Tibial nerve (tissue), 4 donors: ENCODE measurements at regions not wholly inside any gene's neighbourhood (a gene's known extent, or its start where the extent isn't known, plus 50 kb on each side); places are given as distances from the start of the nearest gene placed in this dataset.

Experiments used
- DNase-seq, 2 donors: peaks; one replicate each; pipeline ENCODE4 v3.0.0-alpha.2; 2019; ENCODE audit warnings: low spot score in 2 of 2
- H3K27ac ChIP-seq, 4 donors: fragments of 200-600 bp; sonication (generic) in 3 of 4; one replicate each; pipeline ENCODE4 v1.5.1; 2017 to 2019; ENCODE audit warnings: mild to moderate bottlenecking in 1 of 4
- H3K27me3 ChIP-seq, 2 donors: fragments of 200-600 bp; sonication (generic) in 1 of 2; one replicate each; pipeline versions ENCODE4 v1.5.1 to v1.6.0; 2017 to 2019
- H3K36me3 ChIP-seq, 3 donors: fragments of 200-600 bp; sonication (generic); one replicate each; pipeline ENCODE4 v1.5.1; 2018 to 2019
- H3K4me1 ChIP-seq, 4 donors: fragments of 200-600 bp; sonication (generic) in 3 of 4; one replicate each; pipeline ENCODE4 v1.5.1; 2017 to 2019
- H3K4me3 ChIP-seq, 4 donors: fragments of 200-600 bp; sonication (generic) in 3 of 4; one replicate each; pipeline ENCODE4 v1.5.1; 2017 to 2019; ENCODE audit warnings: mild to moderate bottlenecking in 1 of 4, moderate library complexity in 1 of 4
- H3K9me3 ChIP-seq, 4 donors: fragments of 200-600 bp; sonication (generic) in 3 of 4; one replicate each; pipeline ENCODE4 v1.5.1; 2017 to 2019
- EP300 ChIP-seq, 2 donors: sonication (generic); formaldehyde crosslinking; IDR thresholded peaks; one replicate each; pipeline ENCODE4 v1.6.1; 2017; ENCODE audit warnings: antibody characterized with exemption in 2 of 2, mild to moderate bottlenecking in 1 of 2
- POLR2A ChIP-seq, 2 donors: fragments of 450-650 bp; IDR thresholded peaks; one replicate each; pipeline ENCODE4 v1.6.1; 2017; ENCODE audit warnings: antibody characterized with exemption in 2 of 2, mild to moderate bottlenecking in 2 of 2, moderate library complexity in 2 of 2
- WGBS, 2 donors: methylation state at CpG; one replicate each; pipeline ENCODE4 v1.1.5; 2018; 5-methylcytosine and 5-hydroxymethylcytosine counted together
- TF ChIP-seq, protein P1 (sequence below), 5 experiments: fragments of 200-600 bp in 3 of 5; fragments of 450-650 bp in 2 of 5; sonication (generic) in 3 of 5; IDR thresholded peaks; one replicate each; pipeline ENCODE4 v1.5.1; 2016 to 2019; ENCODE audit warnings: antibody characterized with exemption in 5 of 5, mild to moderate bottlenecking in 3 of 5, moderate library complexity in 2 of 5

GRCh38 chr7:42381161-42381560 lies 144.2 kb upstream of the GLI3 start:
- TF ChIP-seq, protein P1, sequence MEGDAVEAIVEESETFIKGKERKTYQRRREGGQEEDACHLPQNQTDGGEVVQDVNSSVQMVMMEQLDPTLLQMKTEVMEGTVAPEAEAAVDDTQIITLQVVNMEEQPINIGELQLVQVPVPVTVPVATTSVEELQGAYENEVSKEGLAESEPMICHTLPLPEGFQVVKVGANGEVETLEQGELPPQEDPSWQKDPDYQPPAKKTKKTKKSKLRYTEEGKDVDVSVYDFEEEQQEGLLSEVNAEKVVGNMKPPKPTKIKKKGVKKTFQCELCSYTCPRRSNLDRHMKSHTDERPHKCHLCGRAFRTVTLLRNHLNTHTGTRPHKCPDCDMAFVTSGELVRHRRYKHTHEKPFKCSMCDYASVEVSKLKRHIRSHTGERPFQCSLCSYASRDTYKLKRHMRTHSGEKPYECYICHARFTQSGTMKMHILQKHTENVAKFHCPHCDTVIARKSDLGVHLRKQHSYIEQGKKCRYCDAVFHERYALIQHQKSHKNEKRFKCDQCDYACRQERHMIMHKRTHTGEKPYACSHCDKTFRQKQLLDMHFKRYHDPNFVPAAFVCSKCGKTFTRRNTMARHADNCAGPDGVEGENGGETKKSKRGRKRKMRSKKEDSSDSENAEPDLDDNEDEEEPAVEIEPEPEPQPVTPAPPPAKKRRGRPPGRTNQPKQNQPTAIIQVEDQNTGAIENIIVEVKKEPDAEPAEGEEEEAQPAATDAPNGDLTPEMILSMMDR (IDR thresholded peaks at IDR 0.05), result no peak
- no peak overlapping the region for H3K4me3 ChIP-seq
- H3K36me3 ChIP-seq, result no peaks in the 10 kb centered on the region
- 54 to 70% methylated on average over 1 of the region's 1 CpG for WGBS, 2 donors
- H3K27ac ChIP-seq, result no peak overlapping the region
- H3K27me3 ChIP-seq, result no peaks in the 10 kb centered on the region
- peaks cover 0 to 14% (median 0%) of the 10 kb centered on the region in 4 donors for H3K4me1 ChIP-seq
- no peak for DNase-seq
- no peaks in the 10 kb centered on the region for H3K9me3 ChIP-seq

- DNase-seq, result no peak
- Histone ChIP-seq H3K27me3 (no peaks in the 10 kb centered on the region), H3K27ac (no peak overlapping the region), H3K36me3 (no peaks in the 10 kb centered on the region), H3K4me3 (no peak overlapping the region), H3K4me1 (peaks cover 0 to 14% (median 0%) of the 10 kb centered on the region in 4 donors), H3K9me3 (no peaks in the 10 kb centered on the region)
- TF ChIP-seq POLR2A (IDR thresholded peaks at IDR 0.05) (no peak), EP300 (IDR thresholded peaks at IDR 0.05) (no peak)
- TF ChIP-seq, protein P1 (IDR thresholded peaks at IDR 0.05), result no peak
- 33 to 41% methylated on average over 1 of the region's 1 CpG for WGBS, 2 donors
Observed at GRCh38 chr7:42380401-42380800, 143.4 kb upstream of the GLI3 start.

DNA sequence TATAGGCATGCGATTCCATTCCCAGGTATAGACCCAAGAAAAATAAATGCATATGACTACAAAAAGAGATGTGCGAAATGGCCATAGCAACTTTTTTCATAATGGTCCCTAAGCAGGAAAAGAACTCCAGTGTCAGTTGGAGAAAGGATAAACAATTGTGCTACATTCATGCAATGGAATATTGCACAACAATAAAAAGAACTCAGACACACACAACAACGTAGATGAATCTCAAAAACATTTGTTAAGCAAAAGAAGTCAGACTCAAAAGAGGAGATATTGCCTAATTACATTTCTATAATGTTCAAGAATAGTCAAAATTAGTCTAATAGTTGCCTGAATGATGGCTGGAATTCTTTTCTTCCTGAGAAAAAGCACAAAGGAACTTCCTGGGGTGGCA lies 141.1 kb upstream of the GLI3 start:
- DNase-seq, result no peak
- Histone ChIP-seq H3K9me3 (no peaks in the 10 kb centered on the region), H3K4me3 (no peak overlapping the region), H3K27me3 (no peaks in the 10 kb centered on the region), H3K36me3 (no peaks in the 10 kb centered on the region), H3K4me1 (peaks cover 0 to 14% (median 0%) of the 10 kb centered on the region in 4 donors), H3K27ac (no peak overlapping the region)
- 86% methylated on average over 3 of the region's 3 CpGs for WGBS, 2 donors
- TF ChIP-seq, protein P1 (IDR thresholded peaks at IDR 0.05), result no peak
- TF ChIP-seq POLR2A (IDR thresholded peaks at IDR 0.05) (no peak), EP300 (IDR thresholded peaks at IDR 0.05) (no peak)

DNA sequence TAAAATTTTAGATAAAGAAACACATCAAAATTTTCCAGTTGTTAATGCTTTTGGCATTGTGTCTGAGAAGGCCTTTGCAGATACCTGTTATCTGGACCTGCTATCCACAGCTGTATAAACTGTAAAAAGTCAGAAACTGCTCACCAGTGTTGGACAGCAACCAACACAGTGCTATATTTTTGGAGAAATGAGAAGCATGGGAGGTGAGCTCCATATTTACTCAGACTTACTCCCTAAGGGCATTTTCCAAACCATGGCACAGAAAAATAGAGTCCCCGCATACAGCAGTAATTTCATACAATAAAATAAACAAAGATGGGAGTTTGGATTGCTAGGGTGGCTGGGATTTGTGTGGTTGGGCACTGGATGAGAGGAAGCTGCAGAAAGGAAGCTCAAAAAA lies 136.3 kb upstream of the GLI3 start:
- H3K4me3 ChIP-seq, result no peak overlapping the region
- TF ChIP-seq EP300 (IDR thresholded peaks at IDR 0.05) (no peak), POLR2A (IDR thresholded peaks at IDR 0.05) (no peak)
- TF ChIP-seq, protein P1 (IDR thresholded peaks at IDR 0.05), result no peak
- no peak overlapping the region for H3K27ac ChIP-seq
- whole genome bisulfite sequencing, 2 donors, result 47 to 61% methylated on average over 1 of the region's 1 CpG
- H3K4me1 ChIP-seq, result no peaks in the 10 kb centered on the region
- no peaks in the 10 kb centered on the region for H3K36me3 ChIP-seq
- H3K9me3 ChIP-seq, result peaks cover 0 to 5% (median 0%) of the 10 kb centered on the region in 4 donors
- DNase-seq, result no peak
- no peaks in the 10 kb centered on the region for H3K27me3 ChIP-seq

DNA sequence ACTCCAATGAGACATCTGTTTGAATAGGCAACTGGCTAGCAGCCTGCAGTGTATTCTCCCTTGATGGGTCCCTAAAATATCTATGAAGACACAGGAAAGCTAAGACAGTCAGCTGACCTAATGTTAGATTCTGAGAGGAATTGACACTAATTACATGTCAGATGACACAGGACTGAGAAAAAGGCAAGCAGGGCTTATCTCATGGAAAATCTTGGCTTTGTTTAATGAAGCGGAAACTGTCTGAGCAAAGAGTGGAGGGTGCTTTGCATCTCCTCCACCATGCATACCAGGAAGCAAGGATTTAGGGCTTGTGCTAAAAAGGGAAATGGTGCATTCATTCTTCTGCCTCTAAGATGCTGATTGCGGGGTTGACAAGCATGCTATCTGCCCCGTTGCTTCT lies 135.5 kb upstream of the GLI3 start:
- TF ChIP-seq, protein P1 (IDR thresholded peaks at IDR 0.05), result no peak
- TF ChIP-seq EP300 (IDR thresholded peaks at IDR 0.05), result no peak
- no peak for TF ChIP-seq POLR2A (IDR thresholded peaks at IDR 0.05)
- no peak overlapping the region for H3K27ac ChIP-seq
- no peaks in the 10 kb centered on the region for H3K4me1 ChIP-seq
- WGBS, 2 donors, result 61 to 70% methylated on average over 3 of the region's 3 CpGs
- peaks cover 0 to 13% (median 0%) of the 10 kb centered on the region in 4 donors for H3K9me3 ChIP-seq
- H3K4me3 ChIP-seq, result no peak overlapping the region
- DNase-seq, result no peak
- no peaks in the 10 kb centered on the region for H3K27me3 ChIP-seq
- H3K36me3 ChIP-seq, result no peaks in the 10 kb centered on the region
